ACC112 (cell line): ENCODE measurements at regions not wholly inside any gene's neighbourhood (a gene's known extent, or its start where the extent isn't known, plus 50 kb on each side); places are given as distances from the start of the nearest gene placed in this dataset.

Source experiments
- H2AFZ ChIP-seq: fragments of 200-600 bp; sonication (generic); one replicate; pipeline ENCODE4 v1.6.0; 2017; ENCODE audit warnings: antibody characterized with exemption, low read length; ENCODE audit not compliant: unreplicated experiment
- H3K27ac ChIP-seq: fragments of 200-600 bp; sonication (generic); 2 replicates; pipeline ENCODE4 v1.5.1; 2014; ENCODE audit warnings: low read depth, mild to moderate bottlenecking, antibody characterized with exemption, low read length, moderate library complexity
- H3K27me3 ChIP-seq: fragments of 200-600 bp; sonication (generic); 2 replicates; pipeline ENCODE4 v1.6.1; 2014; ENCODE audit warnings: mild to moderate bottlenecking, antibody characterized with exemption, low read length, moderate library complexity, mixed read lengths; ENCODE audit not compliant: insufficient read depth
- H3K36me3 ChIP-seq: fragments of 200-600 bp; sonication (generic); 2 replicates; pipeline ENCODE4 v1.6.1; 2016; ENCODE audit warnings: mild to moderate bottlenecking, antibody characterized with exemption, low read length, moderate library complexity, mixed read lengths; ENCODE audit not compliant: insufficient read depth
- H3K4me1 ChIP-seq: fragments of 200-600 bp; sonication (generic); one replicate; pipeline ENCODE4 v1.6.1; 2016; ENCODE audit warnings: low read length, mixed read lengths; ENCODE audit not compliant: insufficient read depth, unreplicated experiment, control insufficient read depth
- H3K4me3 ChIP-seq: fragments of 200-600 bp; sonication (generic); 2 replicates; pipeline ENCODE4 v1.5.1; 2014; ENCODE audit warnings: mild to moderate bottlenecking, low read depth, low read length
- H3K79me2 ChIP-seq: fragments of 200-600 bp; sonication (generic); one replicate; pipeline ENCODE4 v1.6.0; 2016; ENCODE audit warnings: low read length; ENCODE audit not compliant: control insufficient read depth, unreplicated experiment, insufficient read depth

DNA sequence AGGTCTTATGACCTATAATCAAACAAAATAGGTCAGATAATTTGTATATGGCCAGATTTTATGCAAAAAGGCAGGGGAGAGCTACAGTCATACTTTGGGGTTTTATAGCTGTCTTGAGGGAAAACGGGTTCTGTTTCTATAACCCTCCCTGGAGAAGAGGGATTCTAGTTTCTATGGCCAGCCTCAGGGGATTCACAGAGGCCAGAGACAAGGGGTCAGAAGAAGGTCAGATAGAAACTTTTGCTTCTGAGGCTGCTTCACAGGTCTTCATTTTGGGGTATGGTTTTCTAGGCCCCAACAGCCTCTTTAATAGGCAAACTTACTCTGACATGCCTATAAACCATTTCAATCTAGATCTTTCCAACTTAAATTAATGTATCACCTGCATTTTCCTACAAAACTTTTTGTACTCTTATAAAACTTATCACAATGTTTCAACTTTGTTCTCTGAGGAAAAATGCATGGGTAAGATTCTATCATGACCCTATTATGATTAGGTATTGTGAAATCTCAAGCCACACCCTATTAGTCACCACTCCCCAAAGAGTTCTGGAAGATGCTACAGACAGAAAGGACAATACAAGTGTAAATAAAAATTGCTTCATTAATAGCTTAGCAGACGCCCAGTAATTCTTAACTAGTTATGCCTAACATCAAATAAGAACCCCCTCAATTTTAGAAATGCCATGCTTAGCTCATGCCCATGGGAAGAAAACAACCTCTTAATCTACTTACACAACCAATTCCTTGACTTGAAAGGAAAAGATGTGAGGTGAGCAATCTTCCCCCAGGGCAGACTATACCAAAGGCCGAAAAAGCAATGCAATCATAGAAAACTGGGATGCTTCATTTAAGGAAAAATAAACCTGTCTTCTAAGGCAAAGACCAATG is 396.6 kb downstream of the TLR4 start:
- Histone ChIP-seq H2AFZ (no peak overlapping the region), H3K79me2 (no peaks in the 10 kb centered on the region), H3K27ac (no peak overlapping the region), H3K36me3 (no peaks in the 10 kb centered on the region), H3K4me3 (no peak overlapping the region), H3K27me3 (no peaks in the 10 kb centered on the region), H3K4me1 (no peaks in the 10 kb centered on the region)

DNA sequence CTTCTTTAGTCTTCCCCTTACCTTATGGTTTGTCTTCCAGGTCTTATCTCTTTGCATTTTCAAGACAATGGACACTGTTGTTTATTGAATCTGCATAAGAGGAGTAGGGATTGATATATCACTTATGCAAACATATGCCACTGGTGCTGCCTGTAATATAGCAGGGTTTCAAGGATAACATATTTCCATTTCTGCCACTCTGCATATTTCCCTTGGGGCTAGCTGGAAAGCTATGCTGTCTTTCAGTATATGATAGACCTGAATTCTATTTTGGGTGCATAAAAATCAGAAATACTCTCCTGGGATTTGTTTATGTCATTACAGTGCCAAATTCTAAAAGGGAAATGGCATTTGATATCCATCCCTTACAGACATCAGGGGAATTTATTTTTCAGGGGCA is 400.2 kb downstream of the TLR4 start:
- H3K4me1 ChIP-seq = no peaks in the 10 kb centered on the region
- H3K4me3 ChIP-seq = no peak overlapping the region
- no peaks in the 10 kb centered on the region for H3K36me3 ChIP-seq
- H3K27me3 ChIP-seq = no peaks in the 10 kb centered on the region
- no peak overlapping the region for H3K27ac ChIP-seq
- no peaks in the 10 kb centered on the region for H3K79me2 ChIP-seq
- H2AFZ ChIP-seq = no peak overlapping the region

DNA sequence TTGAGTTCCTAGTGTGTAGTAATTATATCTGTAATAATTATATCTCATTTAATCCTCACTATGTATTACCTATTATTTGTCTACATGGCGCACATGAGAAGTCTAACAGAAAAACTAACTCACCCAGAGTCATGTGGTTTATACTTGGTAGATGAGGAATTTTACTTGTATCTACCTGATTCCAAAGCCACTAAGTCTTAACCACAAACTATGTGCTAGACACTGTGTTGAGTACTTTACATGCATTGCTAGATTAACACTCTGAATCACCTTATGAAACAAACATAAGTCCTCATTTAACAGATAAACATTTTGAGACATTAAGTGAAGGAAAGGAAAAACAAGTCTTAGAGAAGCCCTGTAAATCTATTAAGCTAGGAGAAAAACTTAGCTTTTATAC is 404.8 kb downstream of the TLR4 start:
- Histone ChIP-seq H3K27me3 (no peaks in the 10 kb centered on the region), H3K4me1 (no peaks in the 10 kb centered on the region), H2AFZ (no peak overlapping the region), H3K79me2 (no peaks in the 10 kb centered on the region), H3K27ac (no peak overlapping the region), H3K36me3 (no peaks in the 10 kb centered on the region), H3K4me3 (no peak overlapping the region)

DNA sequence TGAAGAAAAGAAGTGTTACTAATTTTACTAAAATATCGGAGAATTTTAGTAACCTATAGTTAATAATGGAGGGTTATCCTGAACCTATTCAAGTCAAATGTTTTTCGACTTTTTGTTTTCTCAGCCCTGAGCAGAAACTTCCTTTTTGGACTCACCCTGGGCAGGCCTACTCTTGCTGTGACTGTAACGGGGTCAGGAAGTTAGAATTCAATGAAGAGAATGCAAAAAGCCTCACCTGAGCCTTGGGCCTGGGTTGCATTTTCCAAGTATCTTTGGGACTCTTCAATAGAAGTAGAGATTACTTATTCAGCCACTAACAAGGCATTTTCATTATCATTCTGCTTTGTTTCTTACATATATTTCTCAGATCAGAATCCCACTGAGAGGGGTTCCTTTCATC is 405.3 kb downstream of the TLR4 start:
- Histone ChIP-seq H3K27me3 (no peaks in the 10 kb centered on the region), H3K27ac (no peak overlapping the region), H3K79me2 (no peaks in the 10 kb centered on the region), H3K4me1 (no peaks in the 10 kb centered on the region), H2AFZ (no peak overlapping the region), H3K4me3 (no peak overlapping the region), H3K36me3 (no peaks in the 10 kb centered on the region)

DNA sequence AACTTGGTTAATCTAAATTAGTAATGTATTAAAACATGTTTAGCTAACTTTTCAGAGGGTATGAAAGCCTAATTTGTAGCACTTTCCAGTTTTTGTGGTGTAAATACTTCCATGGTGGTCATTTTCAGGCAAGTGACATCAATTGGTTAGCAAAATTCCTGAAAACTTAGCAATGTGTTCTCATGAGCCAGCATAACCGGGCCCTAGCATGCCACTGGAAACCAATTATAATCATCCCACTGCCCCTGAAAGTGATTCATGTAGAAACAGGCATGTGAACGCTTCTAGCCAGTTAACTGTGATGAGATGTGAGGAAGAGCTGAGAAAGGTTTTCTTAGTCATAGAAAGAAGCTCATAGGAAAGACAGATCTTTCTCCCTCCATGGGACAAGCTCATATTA is 417.2 kb downstream of the TLR4 start:
- Histone ChIP-seq H3K36me3 (no peaks in the 10 kb centered on the region), H3K4me1 (no peaks in the 10 kb centered on the region), H3K79me2 (no peaks in the 10 kb centered on the region), H3K27me3 (no peaks in the 10 kb centered on the region), H3K27ac (no peak overlapping the region), H2AFZ (no peak overlapping the region), H3K4me3 (no peak overlapping the region)

DNA sequence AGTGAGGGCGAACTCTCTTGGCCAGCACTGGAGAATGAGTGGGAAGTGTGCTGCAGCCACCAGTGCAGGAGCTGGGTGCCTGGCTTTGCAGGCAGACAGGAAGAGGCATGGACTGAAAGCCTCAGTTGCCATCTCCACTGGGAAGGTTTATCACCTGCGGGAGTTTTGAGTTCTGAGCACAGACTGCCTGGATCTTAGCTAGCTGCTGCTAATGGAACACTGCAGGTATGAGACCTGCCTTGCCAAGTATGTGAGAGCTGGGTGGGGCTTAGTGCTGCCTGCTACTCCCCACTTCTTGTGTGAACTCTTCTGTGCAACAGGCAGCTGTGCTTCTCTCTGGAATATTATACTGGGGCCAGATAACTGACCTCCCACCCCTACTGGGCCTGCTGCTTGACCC is 424.1 kb downstream of the TLR4 start:
- Histone ChIP-seq H3K27me3 (no peaks in the 10 kb centered on the region), H2AFZ (no peak overlapping the region), H3K36me3 (no peaks in the 10 kb centered on the region), H3K4me1 (no peaks in the 10 kb centered on the region), H3K79me2 (no peaks in the 10 kb centered on the region), H3K27ac (no peak overlapping the region), H3K4me3 (no peak overlapping the region)

DNA sequence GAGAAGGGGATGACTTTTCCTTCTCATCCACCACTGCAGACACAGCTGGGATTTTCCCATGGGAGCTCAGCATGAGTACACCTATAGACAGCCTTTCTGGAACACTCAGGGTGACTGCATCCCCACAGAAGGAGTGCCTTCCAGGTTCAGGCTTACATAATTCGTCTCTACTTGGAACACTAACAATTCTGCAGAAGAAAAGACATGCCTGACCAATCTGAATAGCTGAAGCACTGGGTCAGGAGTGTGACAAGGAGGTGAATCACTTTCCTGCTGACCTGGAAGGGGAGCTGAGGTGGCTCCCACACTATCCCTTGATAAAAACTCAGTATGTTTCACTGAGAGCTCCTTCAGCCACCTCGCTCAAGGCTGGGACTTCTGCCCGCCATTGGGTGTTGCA is 425.3 kb downstream of the TLR4 start:
- H3K79me2 ChIP-seq = no peaks in the 10 kb centered on the region
- no peaks in the 10 kb centered on the region for H3K27me3 ChIP-seq
- H3K4me3 ChIP-seq = no peak overlapping the region
- H3K4me1 ChIP-seq = no peaks in the 10 kb centered on the region
- H2AFZ ChIP-seq = no peak overlapping the region
- no peak overlapping the region for H3K27ac ChIP-seq
- no peaks in the 10 kb centered on the region for H3K36me3 ChIP-seq

DNA sequence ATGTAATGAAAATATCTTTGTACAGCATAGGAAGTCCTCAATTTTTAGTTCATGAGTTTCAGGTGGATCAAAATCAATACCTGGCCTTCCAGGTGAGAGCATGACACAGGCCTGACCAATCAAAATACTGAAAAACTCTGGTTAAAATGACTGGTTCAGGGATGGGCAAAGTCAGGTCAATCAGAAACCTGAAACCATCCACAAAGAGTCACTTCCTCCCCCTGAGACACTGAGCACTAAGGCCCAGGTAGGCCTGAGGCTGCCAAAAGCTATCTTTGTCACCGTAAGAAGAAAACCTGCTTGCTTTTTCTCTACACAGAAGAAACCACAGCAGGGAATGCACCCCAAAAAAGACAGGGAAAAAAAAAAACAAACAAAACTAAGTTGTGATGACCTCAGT is 444.8 kb downstream of the TLR4 start:
- Histone ChIP-seq H3K27me3 (no peaks in the 10 kb centered on the region), H3K4me1 (no peaks in the 10 kb centered on the region), H2AFZ (no peak overlapping the region), H3K27ac (no peak overlapping the region), H3K36me3 (no peaks in the 10 kb centered on the region), H3K4me3 (no peak overlapping the region), H3K79me2 (no peaks in the 10 kb centered on the region)

DNA sequence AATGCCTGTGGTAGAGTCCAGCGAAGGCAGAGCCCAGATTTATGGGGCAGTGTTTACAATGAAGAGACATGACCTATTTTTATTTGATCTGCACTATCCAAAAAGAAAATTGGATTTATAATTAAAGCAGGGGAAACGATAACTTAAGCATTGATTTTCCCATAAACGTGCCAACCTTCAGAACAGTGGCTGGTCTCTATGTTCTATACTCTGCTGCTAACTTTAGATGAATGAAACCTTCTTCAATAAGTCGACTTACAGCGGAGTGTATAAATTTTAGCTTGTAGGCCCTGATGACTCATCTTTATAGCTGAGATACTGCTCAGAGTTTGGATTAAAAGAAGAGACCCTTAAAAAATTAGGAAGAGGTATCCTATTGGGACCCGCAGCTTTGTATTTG is 452.6 kb downstream of the TLR4 start:
- Histone ChIP-seq H3K27ac (no peak overlapping the region), H3K27me3 (no peaks in the 10 kb centered on the region; the same call in 1 of the 2 replicates), H3K4me3 (no peak overlapping the region)

DNA sequence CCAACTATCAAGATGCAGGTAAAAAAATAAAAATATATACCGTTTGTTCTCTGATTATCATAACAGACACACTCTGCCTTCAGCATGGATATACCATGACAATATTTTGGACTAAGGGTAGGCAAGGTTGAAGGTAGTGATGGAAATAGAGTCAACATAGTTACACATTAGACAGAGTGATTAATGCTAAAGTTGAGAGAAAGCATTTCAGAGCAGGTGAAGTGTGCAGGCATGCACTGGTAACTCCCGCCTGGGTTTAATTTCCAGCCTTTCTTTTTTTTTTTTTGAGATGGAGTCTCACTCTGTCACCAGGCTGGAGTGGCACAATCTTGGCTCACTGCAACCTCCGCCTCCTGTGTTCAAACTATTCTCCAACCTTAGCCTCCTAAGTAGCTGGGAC is 458.5 kb downstream of the TLR4 start:
- Histone ChIP-seq H3K27me3 (peaks cover 11% of the 10 kb centered on the region), H3K36me3 (no peaks in the 10 kb centered on the region), H3K27ac (no peak overlapping the region), H3K4me1 (no peaks in the 10 kb centered on the region), H2AFZ (no peak overlapping the region), H3K4me3 (no peak overlapping the region), H3K79me2 (no peaks in the 10 kb centered on the region)

More for the DNA sequence above, 452.6 kb downstream of the TLR4 start:
- H3K79me2 ChIP-seq = no peaks in the 10 kb centered on the region
- no peaks in the 10 kb centered on the region for H3K36me3 ChIP-seq
- no peaks in the 10 kb centered on the region for H3K4me1 ChIP-seq
- H2AFZ ChIP-seq = no peak overlapping the region

DNA sequence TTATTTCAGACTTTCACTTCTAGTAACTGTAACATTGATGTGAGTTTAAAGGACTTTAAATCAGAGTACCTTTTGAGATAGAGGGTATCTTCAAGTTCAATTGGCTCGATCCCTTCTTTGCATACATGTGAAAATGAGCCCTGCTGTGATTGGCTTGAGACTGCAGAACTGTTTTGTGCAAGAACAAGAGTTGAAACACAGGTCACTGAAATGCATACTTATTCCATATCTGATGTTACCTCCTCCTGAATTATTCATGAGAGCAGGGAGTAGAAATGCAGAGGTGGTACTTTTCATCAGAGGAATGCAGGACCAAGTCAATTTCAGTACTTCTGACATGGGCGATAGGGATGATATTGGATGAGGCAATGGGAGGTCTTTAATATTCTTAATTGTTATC is 459.5 kb downstream of the TLR4 start:
- Histone ChIP-seq H3K36me3 (no peaks in the 10 kb centered on the region), H3K4me1 (no peaks in the 10 kb centered on the region), H3K27ac (no peak overlapping the region), H3K79me2 (no peaks in the 10 kb centered on the region), H3K4me3 (no peak overlapping the region), H3K27me3 (peaks cover 11% of the 10 kb centered on the region), H2AFZ (no peak overlapping the region)
